NCI-H1048 (cell line): ENCODE measurements at regions not wholly inside any gene's neighbourhood (a gene's known extent, or its start where the extent isn't known, plus 50 kb on each side); places are given as distances from the start of the nearest gene placed in this dataset.
"Not testable (repeated sequence)": the region's sequence is repeated elsewhere in the genome, so short reads cannot be mapped to it uniquely, and the experiment has no call there.

Experiments used
- DNase-seq: peaks from one replicate; lab custom pipeline; 2025; lab: John Stamatoyannopoulos, UW

DNA sequence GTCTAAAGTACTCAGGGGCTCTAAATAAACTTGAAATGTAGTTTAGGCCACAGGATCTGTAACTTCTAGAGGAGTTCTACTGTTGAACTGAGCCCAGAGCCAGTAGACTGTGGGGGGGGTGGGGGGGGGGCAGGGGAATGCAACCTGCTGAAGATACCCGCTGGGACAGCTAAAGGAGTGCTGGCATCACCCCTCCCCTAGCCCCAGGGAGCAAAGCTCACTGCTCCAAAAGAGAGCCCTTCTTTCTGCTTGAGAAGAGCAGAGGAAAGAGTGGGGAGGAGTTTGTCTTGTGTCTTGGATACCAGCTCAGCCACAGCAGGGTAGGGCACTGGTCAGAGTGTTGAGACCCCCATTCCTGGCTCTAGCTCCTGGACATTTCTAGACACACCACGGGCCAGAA, 414.0 kb upstream of the KLHL29 start:
- DNase-seq, result no peak

DNA sequence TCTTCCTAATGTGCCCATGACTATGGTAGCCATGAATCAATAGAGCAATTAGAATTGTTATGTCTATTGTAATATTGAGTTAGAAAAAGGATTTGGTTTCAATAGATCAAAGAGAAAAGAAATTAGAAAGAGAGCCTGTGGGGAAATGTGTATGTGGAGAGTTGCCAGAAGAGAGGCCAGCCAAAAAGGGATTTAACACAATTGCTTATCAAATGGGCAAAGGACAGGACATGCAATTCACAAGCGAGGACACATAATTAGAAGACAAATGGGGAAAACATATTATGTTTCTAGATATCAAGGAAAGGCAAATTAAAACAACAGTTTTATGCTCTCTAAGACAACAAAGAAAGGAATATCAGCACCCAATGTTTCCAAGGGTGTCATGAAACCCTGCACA, 403.2 kb upstream of the KLHL29 start:
- DNase-seq, result no peak

DNA sequence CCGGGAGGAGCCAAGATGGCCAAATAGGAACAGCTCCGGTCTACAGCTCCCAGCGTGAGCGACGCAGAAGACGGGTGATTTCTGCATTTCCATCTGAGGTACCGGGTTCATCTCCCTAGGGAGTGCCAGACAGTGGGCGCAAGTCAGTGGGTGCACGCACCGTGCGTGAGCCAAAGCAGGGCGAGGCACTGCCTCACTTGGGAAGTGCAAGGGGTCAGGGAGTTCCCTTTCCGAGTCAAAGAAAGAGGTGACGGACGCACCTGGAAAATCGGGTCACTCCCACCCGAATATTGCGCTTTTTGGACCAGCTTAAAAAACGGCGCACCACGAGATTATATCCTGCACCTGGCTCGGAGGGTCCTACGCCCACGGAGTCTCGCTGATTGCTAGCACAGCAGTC, 400.8 kb upstream of the KLHL29 start:
- DNase-seq, result not testable (repeated sequence)

- no peak for DNase-seq
These were observed 394.7 kb upstream of the KLHL29 start for GRCh38 chr2:22990246-22990645.

DNA sequence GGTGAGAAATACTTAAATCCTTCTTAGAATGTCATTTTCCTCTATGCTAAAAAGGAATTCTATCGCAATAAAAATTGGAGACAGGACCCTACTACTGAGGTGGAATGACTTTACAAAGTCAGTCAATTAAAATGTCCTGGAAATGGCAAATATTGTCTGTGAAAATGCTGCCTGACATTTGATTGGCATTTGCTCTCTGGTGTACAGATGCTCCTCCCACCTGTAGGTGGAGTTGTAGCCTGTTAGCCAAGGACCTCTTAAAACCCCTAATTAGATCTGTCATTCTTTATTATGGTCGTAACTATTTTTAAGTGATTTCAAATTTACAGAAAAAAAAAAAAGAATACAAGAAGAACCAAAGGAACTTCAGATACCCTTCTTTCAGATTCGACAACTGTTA, 393.1 kb upstream of the KLHL29 start:
- no peak for DNase-seq

GRCh38 chr2:22992441-22992840, 392.5 kb upstream of the KLHL29 start:
- DNase-seq, result no peak

DNA sequence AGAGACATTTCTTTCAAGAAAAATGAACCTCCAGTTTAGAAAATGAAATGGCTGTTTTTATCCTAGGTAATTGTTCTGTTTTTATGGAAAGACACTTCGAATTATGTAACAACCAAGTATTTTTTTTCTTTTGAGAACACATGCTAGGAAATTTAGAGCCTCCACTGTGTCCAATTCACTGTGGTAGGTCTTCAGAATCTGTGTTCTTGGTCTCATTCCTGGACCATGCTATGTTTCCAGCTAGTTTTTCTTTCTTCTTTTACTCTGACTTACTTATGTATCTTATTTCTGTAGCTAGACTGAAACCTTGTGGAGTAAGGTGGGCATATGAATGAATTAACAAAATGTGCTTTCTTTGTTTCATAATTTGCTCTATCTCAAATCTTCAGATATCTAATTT, 391.7 kb upstream of the KLHL29 start:
- DNase-seq, result no peak

DNA sequence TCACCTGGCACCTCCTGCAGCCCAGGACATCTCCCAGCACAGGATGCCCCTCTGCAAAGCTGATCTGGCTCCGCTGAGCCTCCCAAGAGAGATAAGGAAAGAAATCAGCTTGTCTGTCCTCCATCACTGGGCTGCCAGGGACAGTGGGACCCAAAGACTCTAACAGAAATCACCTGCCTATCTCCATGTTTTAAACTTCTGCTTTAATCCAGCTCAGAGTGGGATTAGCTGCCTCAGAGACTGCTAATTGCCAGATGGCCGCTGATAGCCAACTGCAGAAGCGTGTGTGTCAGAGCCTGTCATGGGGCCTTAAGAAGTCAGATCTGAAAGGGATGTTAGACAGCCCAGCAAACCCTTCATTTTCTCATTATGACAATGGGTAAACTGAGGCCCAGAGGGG, 389.4 kb upstream of the KLHL29 start:
- DNase-seq, result no peak

DNA sequence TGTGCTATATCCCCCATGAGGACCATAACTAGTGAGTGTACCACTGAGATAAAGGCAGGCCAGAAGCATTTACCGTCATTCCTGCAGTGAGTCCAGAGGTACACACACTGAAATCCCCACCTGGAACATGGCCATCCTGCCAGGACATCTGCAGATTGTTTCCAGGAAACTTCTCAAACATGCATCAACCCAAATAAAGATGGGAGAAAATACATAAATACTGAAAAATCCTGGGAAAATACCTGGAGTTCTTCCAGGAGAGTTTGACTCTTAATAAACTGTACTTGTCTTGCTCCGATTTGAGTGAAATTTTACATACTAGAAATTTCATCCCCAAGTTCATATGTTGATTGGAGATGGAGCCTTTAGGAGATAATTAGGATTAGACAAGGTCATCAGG, 388.1 kb upstream of the KLHL29 start:
- no peak for DNase-seq

GRCh38 chr2:22998359-22998758, 386.6 kb upstream of the KLHL29 start:
- no peak for DNase-seq

- no peak for DNase-seq
These were observed 385.0 kb upstream of the KLHL29 start for GRCh38 chr2:22999951-23000350.

- no peak for DNase-seq
These were observed 382.7 kb upstream of the KLHL29 start for GRCh38 chr2:23002234-23002633.

GRCh38 chr2:23005469-23005868, 379.5 kb upstream of the KLHL29 start:
- DNase-seq, result no peak

DNA sequence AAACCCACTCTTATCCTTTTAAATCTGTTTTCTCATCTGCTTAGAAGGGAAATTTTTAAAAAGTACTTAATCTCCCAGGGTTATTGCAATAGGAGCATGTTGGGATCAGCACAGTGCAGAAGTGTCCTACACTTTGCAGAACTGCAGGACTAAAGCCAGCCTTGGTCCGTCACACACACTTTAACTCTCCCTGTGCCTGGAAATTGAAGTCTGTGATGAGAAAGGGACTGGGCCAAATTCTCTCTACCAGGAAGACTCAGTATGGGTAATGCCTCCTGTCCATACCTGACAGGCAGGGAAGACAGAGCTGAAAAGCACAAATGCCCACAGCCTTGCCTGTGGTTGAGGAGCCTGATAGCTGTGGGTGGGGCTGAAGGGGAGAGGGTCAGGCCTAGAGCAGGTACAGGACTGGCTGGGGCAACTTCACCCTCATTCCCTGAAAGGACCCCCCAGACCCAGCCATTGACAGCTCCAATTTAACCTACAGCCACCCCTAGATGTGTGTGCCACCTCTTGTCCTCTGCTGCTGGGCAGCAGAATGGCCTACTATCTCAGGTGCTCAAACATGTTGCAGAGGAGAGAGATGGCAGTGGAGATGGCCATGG, 377.2 kb upstream of the KLHL29 start:
- DNase-seq, result no peak

DNA sequence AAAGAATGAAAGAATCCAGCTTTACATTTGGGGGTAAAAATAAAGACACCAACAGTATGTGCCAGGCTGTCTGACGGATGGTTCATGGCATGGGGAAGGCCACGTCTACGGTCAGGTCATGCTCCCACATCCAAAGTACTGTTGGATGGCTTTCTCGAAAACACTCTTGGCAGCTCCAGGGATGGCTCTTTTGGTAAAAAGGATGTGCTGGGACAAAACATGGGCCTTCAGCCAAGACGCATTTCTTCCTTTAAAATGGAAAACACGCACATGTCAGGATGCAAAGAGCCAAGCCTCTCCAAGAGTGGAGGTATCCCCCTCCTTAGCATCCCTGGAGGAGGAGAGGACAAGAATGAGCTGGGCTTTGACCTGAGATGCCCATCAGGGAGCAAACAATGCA, 376.5 kb upstream of the KLHL29 start:
- no peak for DNase-seq

DNA sequence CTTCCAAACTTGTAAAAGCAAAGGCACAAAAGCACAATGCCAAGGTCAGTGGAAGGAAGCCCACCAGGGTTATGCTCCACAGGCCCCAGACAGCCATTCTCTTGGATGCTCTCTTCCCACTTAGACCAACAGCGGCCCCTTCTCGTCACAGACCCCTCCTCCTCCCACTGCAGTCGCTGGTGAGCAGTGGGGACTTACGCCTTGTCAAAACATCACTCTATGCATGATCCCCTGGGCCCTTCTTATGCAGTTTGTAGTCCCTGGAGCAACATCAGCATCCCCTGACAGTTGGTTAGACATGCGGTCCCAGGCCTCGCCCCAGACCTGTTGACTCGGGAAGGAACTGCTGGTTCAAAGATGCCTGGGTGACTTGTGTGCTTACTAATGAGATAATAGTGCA, 376.0 kb upstream of the KLHL29 start:
- DNase-seq, result no peak

DNA sequence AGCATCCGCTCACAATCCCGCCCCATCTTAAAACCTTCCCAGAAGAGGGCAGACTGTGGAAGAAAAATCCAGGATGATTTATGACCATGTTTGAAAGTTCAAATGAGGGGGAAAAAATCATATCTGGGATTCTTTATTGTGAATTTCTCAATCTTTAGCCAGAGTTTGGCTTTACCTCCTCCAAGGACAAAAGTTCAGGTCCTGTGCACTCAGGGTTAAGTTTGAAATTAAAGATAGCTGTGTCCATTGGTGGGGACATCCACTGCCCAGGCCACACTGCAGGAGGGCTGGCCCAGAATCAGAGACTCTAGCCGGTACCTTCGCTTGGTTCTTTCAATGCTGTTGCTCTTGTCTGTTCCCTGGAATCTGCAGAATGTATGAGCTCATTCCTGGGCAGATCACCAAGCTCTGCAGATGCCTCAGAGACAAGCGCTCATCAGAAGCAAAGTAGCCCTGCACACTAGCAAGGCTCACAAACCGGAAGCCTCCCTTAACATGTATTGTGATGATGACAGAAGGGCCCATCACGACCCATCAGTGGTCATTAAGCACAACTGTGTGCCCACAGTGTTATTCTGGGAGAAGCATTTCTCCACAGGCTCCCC, 375.3 kb upstream of the KLHL29 start:
- DNase-seq, result no peak

- DNase-seq, result no peak
These were observed 372.5 kb upstream of the KLHL29 start for GRCh38 chr2:23012499-23012898.

DNA sequence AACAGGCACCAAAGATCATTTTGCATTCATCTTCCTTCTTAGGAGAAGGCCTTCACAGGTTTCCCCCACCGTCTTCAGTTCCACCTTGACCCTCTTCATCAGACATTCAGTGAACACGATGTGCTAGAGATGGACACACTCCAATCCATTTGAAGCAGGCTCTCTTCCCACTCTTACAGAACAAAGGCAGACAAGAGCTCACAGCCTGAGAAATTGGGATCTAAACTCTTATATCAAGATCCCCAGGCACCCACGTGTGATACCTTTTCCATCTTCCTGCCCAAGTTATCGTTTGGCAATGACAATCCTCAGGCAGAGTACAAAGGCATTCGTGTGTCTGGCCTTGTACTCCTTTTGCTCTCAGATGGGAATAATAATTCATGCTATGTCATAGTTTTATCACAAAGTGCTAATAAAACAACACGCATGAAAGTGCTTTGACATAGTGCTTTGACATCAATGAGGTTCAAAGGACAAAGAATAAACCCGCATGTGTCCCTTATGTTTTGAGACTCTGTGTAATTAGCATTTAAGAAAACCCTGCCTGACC, 369.3 kb upstream of the KLHL29 start:
- DNase-seq, result no peak

DNA sequence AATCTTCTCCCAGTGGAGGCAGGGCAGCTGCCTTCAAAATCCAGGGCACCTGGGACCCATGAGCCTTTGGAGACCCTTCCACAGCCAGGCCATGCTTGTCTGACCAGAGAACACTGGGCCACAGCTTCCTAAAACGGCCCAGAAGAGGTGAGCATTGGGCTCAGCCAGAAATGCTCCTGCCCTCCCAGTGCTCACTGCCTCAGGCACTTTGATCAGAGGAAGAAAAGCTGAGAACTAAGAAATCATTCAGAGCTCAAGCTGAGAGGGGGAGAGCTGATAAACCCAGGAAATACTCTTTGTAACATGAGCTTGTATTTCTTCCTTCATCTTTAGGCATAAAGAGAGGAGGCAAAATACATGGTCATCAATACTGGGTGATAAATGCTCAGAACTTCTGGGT, 365.5 kb upstream of the KLHL29 start:
- no peak for DNase-seq

DNA sequence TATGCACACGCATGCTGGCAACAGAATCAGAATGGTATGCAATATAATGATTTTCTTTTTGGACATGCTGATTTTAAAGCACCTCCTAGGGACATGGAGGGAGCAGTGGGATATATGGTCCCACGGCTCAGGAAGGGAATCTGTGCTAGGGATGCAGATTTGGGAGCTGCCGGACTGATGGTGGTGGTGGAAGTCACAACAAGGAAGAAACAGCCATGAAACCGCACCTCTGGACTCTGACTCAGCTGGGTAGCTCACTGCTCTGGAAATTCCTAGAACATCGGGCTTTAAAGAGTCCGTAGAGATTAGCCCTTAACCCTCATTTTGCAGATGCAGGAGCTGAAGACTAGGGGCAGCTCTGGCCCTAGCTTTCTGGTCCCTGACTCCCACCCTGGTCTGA, 364.3 kb upstream of the KLHL29 start:
- no peak for DNase-seq

DNA sequence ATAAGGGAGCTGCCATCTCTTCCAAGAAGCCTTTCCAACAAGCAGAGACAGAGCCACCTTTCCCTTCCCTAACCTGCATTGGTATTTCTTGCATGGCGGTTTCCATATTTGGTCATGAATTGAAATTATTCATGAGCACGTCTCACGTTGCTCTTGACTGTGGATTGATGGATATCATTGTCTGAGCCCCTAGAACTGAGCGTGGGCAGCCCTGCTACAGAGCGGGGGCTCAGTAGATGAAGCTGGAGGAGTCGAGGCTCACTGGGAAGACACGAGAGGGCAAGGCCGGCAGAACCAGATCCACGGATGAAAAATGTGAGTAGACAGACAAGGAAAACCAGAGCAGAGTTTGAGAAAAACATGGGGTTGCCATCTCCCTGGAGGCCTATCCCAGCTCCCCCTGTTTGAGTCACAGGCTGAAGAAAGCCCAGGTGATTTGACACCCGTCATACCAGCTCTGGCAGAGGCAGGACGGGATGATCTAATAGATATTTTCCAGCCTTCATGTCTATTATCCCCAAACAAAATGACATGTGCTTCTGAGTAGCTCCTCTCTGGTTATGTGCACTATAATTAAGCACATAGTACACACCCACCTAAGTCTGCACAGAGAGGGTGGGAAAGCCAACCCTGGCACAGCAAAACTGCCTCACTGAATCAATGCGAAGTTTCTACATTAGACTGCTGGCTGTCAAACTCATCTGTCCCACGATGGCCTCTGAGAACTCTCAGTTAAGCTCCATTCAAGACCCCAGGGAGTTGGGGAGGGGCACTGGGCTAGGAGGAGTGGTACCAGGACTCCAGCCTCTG, 363.5 kb upstream of the KLHL29 start:
- no peak for DNase-seq

GRCh38 chr2:23023722-23024121, 361.3 kb upstream of the KLHL29 start:
- no peak for DNase-seq
